Activated effector memory CD4-positive, alpha-beta T cell treated with Interleukin-2 at 50 U/mL for 16 hours (primary cell): ENCODE measurements at regions not wholly inside any gene's neighbourhood (a gene's known extent, or its start where the extent isn't known, plus 50 kb on each side); places are given as distances from the start of the nearest gene placed in this dataset.

Experiments
- DNase-seq: peaks from one replicate; pipeline ENCODE4 v3.0.0-alpha.2; 2020

GRCh38 chr14:89600029-89600428, 183.0 kb upstream of the FOXN3 start:
- no peak for DNase-seq

- DNase-seq, result no peak
Measured at GRCh38 chr14:89598548-89599186, 181.6 kb upstream of the FOXN3 start.

GRCh38 chr14:89592961-89593360, 175.9 kb upstream of the FOXN3 start:
- no peak for DNase-seq

GRCh38 chr14:89589400-89590118, 172.5 kb upstream of the FOXN3 start:
- DNase-seq, result no peak

GRCh38 chr14:89588840-89589296, 171.8 kb upstream of the FOXN3 start:
- no peak for DNase-seq

GRCh38 chr14:89588016-89588415, 171.0 kb upstream of the FOXN3 start:
- DNase-seq, result no peak

- DNase-seq, result no peak
Measured at GRCh38 chr14:89587136-89587420, 170.0 kb upstream of the FOXN3 start.

- no peak for DNase-seq
Measured at GRCh38 chr14:89586258-89587135, 169.5 kb upstream of the FOXN3 start.

- DNase-seq, result no peak
Measured at GRCh38 chr14:89578156-89578555, 161.1 kb upstream of the FOXN3 start.

GRCh38 chr14:89576960-89577359, 159.9 kb upstream of the FOXN3 start:
- DNase-seq, result no peak

GRCh38 chr14:89576145-89576927, 159.3 kb upstream of the FOXN3 start:
- no peak for DNase-seq

GRCh38 chr14:89575386-89576061, 158.5 kb upstream of the FOXN3 start:
- no peak for DNase-seq

GRCh38 chr14:89574420-89574819, 157.4 kb upstream of the FOXN3 start:
- DNase-seq, result no peak

GRCh38 chr14:89573399-89573657, 156.3 kb upstream of the FOXN3 start:
- DNase-seq, result no peak

GRCh38 chr14:89572596-89573398, 155.8 kb upstream of the FOXN3 start:
- no peak for DNase-seq

GRCh38 chr14:89571491-89571890, 154.5 kb upstream of the FOXN3 start:
- DNase-seq, result no peak

GRCh38 chr14:89566644-89567415, 149.8 kb upstream of the FOXN3 start:
- no peak for DNase-seq

GRCh38 chr14:89566180-89566579, 149.1 kb upstream of the FOXN3 start:
- no peak for DNase-seq

GRCh38 chr14:89565607-89566006, 148.6 kb upstream of the FOXN3 start:
- DNase-seq, result no peak

GRCh38 chr14:89564989-89565388, 148.0 kb upstream of the FOXN3 start:
- DNase-seq, result no peak
